Mesothelial cell of epicardium (in vitro differentiated cells): ENCODE measurements at regions not wholly inside any gene's neighbourhood (a gene's known extent, or its start where the extent isn't known, plus 50 kb on each side); places are given as distances from the start of the nearest gene placed in this dataset.
"Not testable (repeated sequence)": the region's sequence is repeated elsewhere in the genome, so short reads cannot be mapped to it uniquely, and the experiment has no call there.

Source experiments
- DNase-seq, 2 experiments: peaks; one replicate each; pipeline ENCODE4 v3.0.0; 2021; ENCODE audit warnings: low spot score in 2 of 2; ENCODE audit not compliant: unreplicated experiment in 2 of 2
- H3K27ac Mint-ChIP-seq: 2 replicates; pipeline ENCODE4 v1.8.0; 2021; ENCODE audit warnings: mixed read lengths
- H3K27me3 Mint-ChIP-seq: 2 replicates; pipeline ENCODE4 v1.8.0; 2021; ENCODE audit warnings: low read depth, mixed read lengths
- H3K36me3 Mint-ChIP-seq: 2 replicates; pipeline ENCODE4 v1.8.0; 2021; ENCODE audit warnings: mixed read lengths
- H3K4me1 Mint-ChIP-seq: 2 replicates; pipeline ENCODE4 v1.8.0; 2021; ENCODE audit warnings: mixed read lengths
- H3K4me3 Mint-ChIP-seq: 2 replicates; pipeline ENCODE4 v1.8.0; 2021; ENCODE audit warnings: mild to moderate bottlenecking, moderate library complexity, mixed read lengths
- H3K9me3 Mint-ChIP-seq: 2 replicates; pipeline ENCODE4 v1.8.0; 2021; ENCODE audit warnings: mixed read lengths
- TF ChIP-seq, protein P1 (sequence below): fragments of 200-600 bp; sonication (generic); IDR thresholded peaks from one replicate; pipeline ENCODE4 v1.5.0; 2021; ENCODE audit warnings: antibody characterized with exemption; ENCODE audit not compliant: unreplicated experiment

DNA sequence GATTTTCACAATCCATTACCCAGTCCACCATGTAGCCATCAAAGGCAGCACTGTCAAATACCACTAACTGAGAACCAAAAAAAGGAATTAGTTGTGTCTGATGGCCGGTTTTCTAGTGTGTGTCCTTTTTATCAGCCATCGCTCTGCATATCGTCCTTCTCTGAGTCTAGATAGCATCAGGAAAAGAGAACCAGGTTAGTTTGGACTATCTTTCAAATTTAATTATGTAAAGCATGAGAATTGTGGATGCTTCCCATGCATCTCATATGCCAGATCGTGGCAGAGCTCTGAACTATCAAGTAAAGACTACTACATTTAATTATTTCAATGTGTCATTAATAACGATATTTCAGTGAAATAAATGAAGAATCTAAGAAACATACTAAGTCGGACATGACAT lies 691.9 kb downstream of the FAM181B start:
- DNase-seq = no peak
- Mint-ChIP-seq H3K27me3 (no peaks in the 10 kb centered on the region), H3K4me3 (no peak overlapping the region), H3K36me3 (no peaks in the 10 kb centered on the region), H3K9me3 (no peaks in the 10 kb centered on the region), H3K27ac (no peak overlapping the region), H3K4me1 (peaks cover 6% of the 10 kb centered on the region)
- TF ChIP-seq, protein P1, sequence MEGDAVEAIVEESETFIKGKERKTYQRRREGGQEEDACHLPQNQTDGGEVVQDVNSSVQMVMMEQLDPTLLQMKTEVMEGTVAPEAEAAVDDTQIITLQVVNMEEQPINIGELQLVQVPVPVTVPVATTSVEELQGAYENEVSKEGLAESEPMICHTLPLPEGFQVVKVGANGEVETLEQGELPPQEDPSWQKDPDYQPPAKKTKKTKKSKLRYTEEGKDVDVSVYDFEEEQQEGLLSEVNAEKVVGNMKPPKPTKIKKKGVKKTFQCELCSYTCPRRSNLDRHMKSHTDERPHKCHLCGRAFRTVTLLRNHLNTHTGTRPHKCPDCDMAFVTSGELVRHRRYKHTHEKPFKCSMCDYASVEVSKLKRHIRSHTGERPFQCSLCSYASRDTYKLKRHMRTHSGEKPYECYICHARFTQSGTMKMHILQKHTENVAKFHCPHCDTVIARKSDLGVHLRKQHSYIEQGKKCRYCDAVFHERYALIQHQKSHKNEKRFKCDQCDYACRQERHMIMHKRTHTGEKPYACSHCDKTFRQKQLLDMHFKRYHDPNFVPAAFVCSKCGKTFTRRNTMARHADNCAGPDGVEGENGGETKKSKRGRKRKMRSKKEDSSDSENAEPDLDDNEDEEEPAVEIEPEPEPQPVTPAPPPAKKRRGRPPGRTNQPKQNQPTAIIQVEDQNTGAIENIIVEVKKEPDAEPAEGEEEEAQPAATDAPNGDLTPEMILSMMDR = no peak

- Mint-ChIP-seq H3K4me1 (peaks cover 2% of the 10 kb centered on the region), H3K9me3 (no peaks in the 10 kb centered on the region), H3K36me3 (no peaks in the 10 kb centered on the region), H3K4me3 (no peak overlapping the region), H3K27ac (no peak overlapping the region), H3K27me3 (no peaks in the 10 kb centered on the region)
- TF ChIP-seq, protein P1 = no peak
- no peak for DNase-seq
Observed at GRCh38 chr11:82038154-82038553, 695.5 kb downstream of the FAM181B start.

- no peaks in the 10 kb centered on the region for H3K4me1 Mint-ChIP-seq
- TF ChIP-seq, protein P1 = no peak
- DNase-seq = no peak
- no peaks in the 10 kb centered on the region for H3K9me3 Mint-ChIP-seq
- no peak overlapping the region for H3K27ac Mint-ChIP-seq
- H3K36me3 Mint-ChIP-seq = no peaks in the 10 kb centered on the region
- H3K27me3 Mint-ChIP-seq = no peaks in the 10 kb centered on the region
- no peak overlapping the region for H3K4me3 Mint-ChIP-seq
Observed at GRCh38 chr11:82034527-82034926, 699.1 kb downstream of the FAM181B start.

DNA sequence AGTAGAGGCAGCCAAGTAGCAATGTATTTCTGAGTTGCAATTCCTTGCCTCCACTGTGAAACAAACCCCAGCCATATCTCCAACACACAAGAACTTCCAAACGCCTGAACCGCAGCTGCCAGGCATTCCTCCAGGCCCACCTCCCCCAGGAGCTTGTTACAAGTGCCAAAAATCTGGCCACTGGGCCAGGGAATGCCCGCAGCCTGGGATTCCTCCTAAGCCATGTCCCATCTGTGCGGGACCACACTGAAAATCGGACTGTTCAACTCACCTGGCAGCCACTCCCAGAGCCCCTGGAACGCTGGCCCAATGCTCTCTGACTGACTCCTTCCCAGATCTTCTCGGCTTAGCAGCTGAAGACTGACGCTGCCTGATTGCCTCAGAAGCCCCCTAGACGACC lies 706.3 kb downstream of the FAM181B start:
- H3K4me3 Mint-ChIP-seq, H3K4me1 Mint-ChIP-seq: not testable (repeated sequence)

DNA sequence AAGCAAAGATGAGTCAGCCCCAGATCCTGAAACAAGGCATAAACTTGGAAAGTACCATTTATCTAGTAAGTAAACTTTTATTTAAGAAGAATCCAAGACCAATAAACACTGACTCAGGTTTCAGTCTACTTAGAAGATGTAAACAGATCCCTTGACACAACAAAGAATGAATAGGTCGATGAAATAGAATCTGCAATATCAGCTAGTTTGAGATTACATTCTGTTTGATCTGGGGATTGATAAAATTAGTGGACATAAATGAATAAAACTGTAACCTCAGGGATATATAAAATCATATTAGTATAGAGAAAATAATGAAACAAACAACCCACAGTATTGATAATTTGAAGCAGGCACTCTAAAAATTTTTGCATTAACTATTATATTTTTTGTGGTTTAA lies 708.9 kb downstream of the FAM181B start:
- H3K27me3 Mint-ChIP-seq = no peaks in the 10 kb centered on the region
- H3K36me3 Mint-ChIP-seq = no peaks in the 10 kb centered on the region
- no peak for DNase-seq
- no peaks in the 10 kb centered on the region for H3K4me1 Mint-ChIP-seq
- TF ChIP-seq, protein P1 = no peak
- no peak overlapping the region for H3K4me3 Mint-ChIP-seq
- no peak overlapping the region for H3K27ac Mint-ChIP-seq
- no peaks in the 10 kb centered on the region for H3K9me3 Mint-ChIP-seq

More for the DNA sequence above, 706.3 kb downstream of the FAM181B start:
- not testable (repeated sequence) for H3K9me3 Mint-ChIP-seq, H3K36me3 Mint-ChIP-seq, DNase-seq, H3K27ac Mint-ChIP-seq, H3K27me3 Mint-ChIP-seq

DNA sequence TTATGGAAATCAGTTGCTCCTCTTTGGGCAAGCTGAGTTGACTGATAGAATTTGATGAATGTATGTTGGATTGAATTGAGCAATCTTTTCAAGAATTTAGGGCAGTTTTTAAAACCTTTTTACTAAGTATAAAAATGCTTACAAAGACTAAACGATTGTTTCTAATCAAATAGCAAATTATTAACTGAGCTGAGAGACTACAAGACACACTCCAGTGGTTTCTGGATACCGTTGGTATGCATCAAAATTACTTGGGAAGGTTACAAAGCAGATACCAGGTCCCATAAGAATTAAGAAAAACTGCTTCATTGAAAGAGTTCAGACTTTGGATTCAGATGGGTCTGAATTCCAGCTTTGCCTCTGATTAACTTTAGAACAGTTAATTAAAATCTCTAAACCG lies 721.4 kb downstream of the FAM181B start:
- TF ChIP-seq, protein P1 = no peak
- H3K27me3 Mint-ChIP-seq = no peaks in the 10 kb centered on the region
- H3K9me3 Mint-ChIP-seq = no peaks in the 10 kb centered on the region
- DNase-seq = no peak
- H3K4me3 Mint-ChIP-seq = no peak overlapping the region
- peaks cover 2% of the 10 kb centered on the region for H3K4me1 Mint-ChIP-seq
- no peaks in the 10 kb centered on the region for H3K36me3 Mint-ChIP-seq
- H3K27ac Mint-ChIP-seq = no peak overlapping the region
